Liver (tissue), 3 donors: ENCODE measurements at regions not wholly inside any gene's neighbourhood (a gene's known extent, or its start where the extent isn't known, plus 50 kb on each side); places are given as distances from the start of the nearest gene placed in this dataset.

Experiments
- GABPA ChIP-seq, 2 donors: IDR thresholded peaks in 1 of 2; conservative IDR thresholded peaks in 1 of 2; 2 replicates each; pipeline ENCODE4 v1.6.1; 2016; ENCODE audit warnings: antibody characterized with exemption in 2 of 2, mild to moderate bottlenecking in 1 of 2, moderate library complexity in 1 of 2
- JUND ChIP-seq, 2 donors: IDR thresholded peaks; 2 replicates each; pipeline ENCODE4 v1.6.1; 2016; ENCODE audit warnings: antibody characterized with exemption in 2 of 2
- RAD21 ChIP-seq, 2 donors: IDR thresholded peaks; 2 replicates each; pipeline ENCODE4 v1.6.1; 2016; ENCODE audit warnings: antibody characterized with exemption in 2 of 2, mild to moderate bottlenecking in 2 of 2
- RXRA ChIP-seq, 2 donors: IDR thresholded peaks; 2 replicates each; pipeline ENCODE4 v1.6.1; 2017 to 2018; ENCODE audit warnings: antibody characterized with exemption in 2 of 2, mild to moderate bottlenecking in 1 of 2
- TAF1 ChIP-seq: conservative IDR thresholded peaks from 2 replicates; pipeline ENCODE4 v1.6.1; 2016; ENCODE audit warnings: antibody characterized with exemption, mild to moderate bottlenecking
- TF ChIP-seq, protein P1 (sequence below): fragments of 150-350 bp; IDR thresholded peaks from 2 replicates; pipeline ENCODE4 v1.5.1; 2017; ENCODE audit warnings: improper control_type of control experiment, low read depth, low read length; ENCODE audit not compliant: missing input control
- TF ChIP-seq, protein P2 (sequence below): IDR thresholded peaks from 2 replicates; pipeline ENCODE4 v1.6.1; 2016; ENCODE audit warnings: antibody characterized with exemption
- TF ChIP-seq, protein P3 (sequence below): IDR thresholded peaks from 2 replicates; pipeline ENCODE4 v1.6.1; 2016; ENCODE audit warnings: antibody characterized with exemption, mild to moderate bottlenecking
- donor health status: healthy.
- donor health status: healthy.

DNA sequence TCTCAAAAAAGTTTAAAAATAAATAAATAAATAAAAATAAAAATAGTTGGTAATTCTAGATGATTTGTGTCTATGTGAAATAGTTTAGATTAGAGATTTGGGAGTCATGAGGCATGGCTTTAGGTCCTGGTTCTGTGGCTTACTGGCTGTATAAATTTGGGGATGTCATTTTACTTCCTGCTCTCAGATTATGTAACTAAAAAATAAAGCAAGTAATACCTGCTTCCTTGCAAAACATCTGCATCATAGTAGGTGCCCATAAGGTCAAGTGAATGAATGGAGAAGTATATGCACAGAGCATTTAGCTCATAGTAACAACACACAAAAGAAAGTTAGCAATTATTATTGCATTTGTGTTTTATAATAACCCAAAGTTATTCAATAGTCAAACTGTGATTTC is 287.7 kb upstream of the TLE4 start:
- no peak for TF ChIP-seq JUND (IDR thresholded peaks at IDR 0.05)
- TF ChIP-seq, protein P1, sequence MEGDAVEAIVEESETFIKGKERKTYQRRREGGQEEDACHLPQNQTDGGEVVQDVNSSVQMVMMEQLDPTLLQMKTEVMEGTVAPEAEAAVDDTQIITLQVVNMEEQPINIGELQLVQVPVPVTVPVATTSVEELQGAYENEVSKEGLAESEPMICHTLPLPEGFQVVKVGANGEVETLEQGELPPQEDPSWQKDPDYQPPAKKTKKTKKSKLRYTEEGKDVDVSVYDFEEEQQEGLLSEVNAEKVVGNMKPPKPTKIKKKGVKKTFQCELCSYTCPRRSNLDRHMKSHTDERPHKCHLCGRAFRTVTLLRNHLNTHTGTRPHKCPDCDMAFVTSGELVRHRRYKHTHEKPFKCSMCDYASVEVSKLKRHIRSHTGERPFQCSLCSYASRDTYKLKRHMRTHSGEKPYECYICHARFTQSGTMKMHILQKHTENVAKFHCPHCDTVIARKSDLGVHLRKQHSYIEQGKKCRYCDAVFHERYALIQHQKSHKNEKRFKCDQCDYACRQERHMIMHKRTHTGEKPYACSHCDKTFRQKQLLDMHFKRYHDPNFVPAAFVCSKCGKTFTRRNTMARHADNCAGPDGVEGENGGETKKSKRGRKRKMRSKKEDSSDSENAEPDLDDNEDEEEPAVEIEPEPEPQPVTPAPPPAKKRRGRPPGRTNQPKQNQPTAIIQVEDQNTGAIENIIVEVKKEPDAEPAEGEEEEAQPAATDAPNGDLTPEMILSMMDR: no peak
- TF ChIP-seq RXRA (IDR thresholded peaks at IDR 0.05): no peak
- TF ChIP-seq, protein P2, sequence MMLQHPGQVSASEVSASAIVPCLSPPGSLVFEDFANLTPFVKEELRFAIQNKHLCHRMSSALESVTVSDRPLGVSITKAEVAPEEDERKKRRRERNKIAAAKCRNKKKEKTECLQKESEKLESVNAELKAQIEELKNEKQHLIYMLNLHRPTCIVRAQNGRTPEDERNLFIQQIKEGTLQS: no peak
- no peak for TF ChIP-seq RAD21 (IDR thresholded peaks at IDR 0.05)
- TF ChIP-seq TAF1: no peak
- no peak for TF ChIP-seq GABPA (IDR thresholded peaks at IDR 0.05 in 1 of 2, conservative IDR thresholded peaks at IDR 0.05 in 1 of 2)
- TF ChIP-seq, protein P3, sequence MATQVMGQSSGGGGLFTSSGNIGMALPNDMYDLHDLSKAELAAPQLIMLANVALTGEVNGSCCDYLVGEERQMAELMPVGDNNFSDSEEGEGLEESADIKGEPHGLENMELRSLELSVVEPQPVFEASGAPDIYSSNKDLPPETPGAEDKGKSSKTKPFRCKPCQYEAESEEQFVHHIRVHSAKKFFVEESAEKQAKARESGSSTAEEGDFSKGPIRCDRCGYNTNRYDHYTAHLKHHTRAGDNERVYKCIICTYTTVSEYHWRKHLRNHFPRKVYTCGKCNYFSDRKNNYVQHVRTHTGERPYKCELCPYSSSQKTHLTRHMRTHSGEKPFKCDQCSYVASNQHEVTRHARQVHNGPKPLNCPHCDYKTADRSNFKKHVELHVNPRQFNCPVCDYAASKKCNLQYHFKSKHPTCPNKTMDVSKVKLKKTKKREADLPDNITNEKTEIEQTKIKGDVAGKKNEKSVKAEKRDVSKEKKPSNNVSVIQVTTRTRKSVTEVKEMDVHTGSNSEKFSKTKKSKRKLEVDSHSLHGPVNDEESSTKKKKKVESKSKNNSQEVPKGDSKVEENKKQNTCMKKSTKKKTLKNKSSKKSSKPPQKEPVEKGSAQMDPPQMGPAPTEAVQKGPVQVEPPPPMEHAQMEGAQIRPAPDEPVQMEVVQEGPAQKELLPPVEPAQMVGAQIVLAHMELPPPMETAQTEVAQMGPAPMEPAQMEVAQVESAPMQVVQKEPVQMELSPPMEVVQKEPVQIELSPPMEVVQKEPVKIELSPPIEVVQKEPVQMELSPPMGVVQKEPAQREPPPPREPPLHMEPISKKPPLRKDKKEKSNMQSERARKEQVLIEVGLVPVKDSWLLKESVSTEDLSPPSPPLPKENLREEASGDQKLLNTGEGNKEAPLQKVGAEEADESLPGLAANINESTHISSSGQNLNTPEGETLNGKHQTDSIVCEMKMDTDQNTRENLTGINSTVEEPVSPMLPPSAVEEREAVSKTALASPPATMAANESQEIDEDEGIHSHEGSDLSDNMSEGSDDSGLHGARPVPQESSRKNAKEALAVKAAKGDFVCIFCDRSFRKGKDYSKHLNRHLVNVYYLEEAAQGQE: no peak
